GM21367 (cell line): ENCODE measurements at regions not wholly inside any gene's neighbourhood (a gene's known extent, or its start where the extent isn't known, plus 50 kb on each side); places are given as distances from the start of the nearest gene placed in this dataset.

Experiments
- ATAC-seq: cut with Tn5 transposase; IDR thresholded peaks from one replicate; pipeline ENCODE4 v1.9.1; 2021; ENCODE audit not compliant: unreplicated experiment

DNA sequence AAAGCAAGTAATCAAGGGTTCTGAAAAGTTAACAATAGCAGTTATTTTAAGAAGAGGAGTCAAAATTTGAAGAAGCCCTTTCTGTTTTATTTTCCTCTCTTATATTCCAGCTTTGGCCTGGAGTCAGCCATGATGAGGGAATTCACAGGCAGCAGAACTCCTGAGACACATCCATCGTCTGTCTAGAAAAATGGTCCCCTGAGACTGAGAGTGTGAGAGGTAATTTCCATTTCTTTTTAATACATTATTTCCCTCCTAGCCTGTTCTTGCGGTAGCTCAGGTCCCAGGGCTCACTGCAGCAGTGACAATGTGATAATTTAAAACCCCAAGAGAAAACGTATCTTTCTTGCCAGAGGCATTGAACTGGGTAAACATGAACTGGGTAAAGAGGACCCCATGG is 296.0 kb downstream of the SMOC2 start:
- no peak for ATAC-seq

GRCh38 chr6:168736039-168736438 is 295.1 kb downstream of the SMOC2 start:
- ATAC-seq = no peak

GRCh38 chr6:168735268-168735949 is 294.4 kb downstream of the SMOC2 start:
- no peak for ATAC-seq

DNA sequence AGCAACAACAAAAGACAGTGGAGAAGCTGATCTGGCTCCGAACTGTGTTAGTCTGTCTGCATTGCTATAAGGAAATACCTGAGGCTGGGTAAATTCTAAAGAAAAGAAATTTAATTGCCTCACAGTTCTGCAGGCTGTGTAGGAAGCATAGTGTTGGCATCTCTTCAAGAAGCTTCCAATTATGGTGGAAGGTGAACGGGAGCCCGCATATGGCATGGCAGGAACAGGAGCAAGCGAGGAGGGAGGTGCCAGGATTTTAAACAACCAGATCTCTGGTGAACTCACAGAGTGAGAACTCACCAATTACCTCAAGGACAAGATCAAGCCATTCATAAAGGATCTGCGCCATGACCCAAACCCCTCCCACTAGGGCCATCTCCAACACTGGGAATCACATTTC is 293.5 kb downstream of the SMOC2 start:
- no peak for ATAC-seq

DNA sequence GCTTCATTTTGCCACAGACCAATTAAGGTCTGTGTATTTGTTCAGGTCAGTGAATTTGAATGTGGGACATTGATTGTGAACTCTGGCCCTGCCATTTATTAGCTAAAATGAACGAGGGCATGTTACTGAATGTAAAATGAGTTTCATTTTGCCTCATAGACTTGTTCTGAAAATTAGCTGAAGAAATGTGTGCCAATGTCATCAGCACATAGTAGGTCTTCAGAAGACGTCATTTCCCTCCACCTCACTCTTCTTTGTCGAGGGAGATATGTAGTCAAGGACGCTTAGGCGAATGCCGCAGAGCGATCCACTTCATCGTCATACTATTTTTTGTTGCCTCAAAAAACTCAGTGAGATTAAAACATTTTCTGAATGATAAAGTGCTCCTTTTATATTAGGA is 291.7 kb downstream of the SMOC2 start:
- no peak for ATAC-seq

- no peak for ATAC-seq
These were observed 290.1 kb downstream of the SMOC2 start for GRCh38 chr6:168730931-168731716.

DNA sequence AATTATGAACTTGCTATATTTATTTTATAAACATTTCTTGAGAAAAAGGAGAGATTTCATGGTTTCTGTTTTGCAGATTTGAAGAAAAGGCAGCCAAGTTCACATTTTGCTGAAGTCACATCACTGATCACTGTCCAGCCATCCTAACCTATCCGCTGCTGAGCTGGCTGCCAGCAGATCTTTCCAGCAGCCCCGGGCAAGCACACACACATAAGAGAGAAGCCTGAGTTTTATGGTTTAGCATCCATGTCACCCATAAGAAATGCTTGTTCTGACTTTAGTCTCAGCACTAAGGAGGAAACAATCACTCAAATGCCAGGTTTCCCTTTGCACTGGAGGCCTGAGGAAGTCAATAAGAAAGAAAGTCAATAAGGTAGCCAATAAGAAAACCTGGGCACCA is 287.1 kb downstream of the SMOC2 start:
- no peak for ATAC-seq

DNA sequence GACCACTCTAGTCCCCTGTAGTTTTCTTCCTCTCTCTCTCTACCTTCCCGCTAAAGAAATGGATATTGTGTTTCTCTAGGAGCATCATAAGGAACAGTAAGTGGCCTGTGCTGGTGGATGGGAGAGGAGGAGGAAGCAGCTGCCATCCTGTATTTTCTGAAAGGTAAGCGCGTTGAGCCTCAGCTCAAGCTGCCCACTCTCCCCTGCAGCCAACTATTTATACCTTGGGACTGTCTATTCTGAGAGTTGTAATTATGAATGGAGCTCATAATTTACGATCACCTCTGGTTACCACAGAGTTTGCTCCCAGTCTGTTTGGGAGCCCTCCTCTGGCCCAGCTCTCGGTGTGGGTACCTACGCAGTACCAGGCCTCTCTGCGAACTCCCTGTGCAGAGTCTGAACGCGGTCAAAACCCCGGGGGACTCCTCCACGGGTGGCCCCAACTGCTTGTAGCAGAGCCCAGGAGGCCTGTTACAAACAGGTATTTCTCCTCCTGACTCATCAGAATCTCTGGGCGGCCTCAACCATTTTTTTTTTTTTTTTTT is 285.4 kb downstream of the SMOC2 start:
- no peak for ATAC-seq

DNA sequence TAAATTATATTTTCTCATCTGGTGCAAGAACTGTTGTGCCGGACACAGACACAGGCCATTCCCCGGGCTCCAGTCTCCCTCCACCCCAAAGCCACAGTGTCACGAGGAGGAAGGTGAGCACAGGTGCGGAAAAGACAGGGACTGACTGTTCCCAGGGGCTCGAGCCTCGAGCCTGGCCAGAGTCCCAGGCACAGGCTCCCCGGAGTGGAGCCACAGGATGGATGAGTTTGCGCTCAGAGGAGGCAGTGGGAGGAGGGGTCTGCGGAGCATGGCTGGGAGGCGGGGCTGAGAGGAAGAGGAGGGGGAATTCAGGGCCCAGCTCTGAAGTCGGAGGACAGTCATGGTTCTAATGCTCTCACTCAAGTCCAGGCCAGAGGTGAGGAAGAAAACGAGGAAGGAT is 284.8 kb downstream of the SMOC2 start:
- no peak for ATAC-seq

GRCh38 chr6:168724669-168725570 is 283.9 kb downstream of the SMOC2 start:
- ATAC-seq = no peak

- ATAC-seq = no peak
These were observed 283.0 kb downstream of the SMOC2 start for GRCh38 chr6:168724033-168724432.

- no peak for ATAC-seq
These were observed 281.4 kb downstream of the SMOC2 start for GRCh38 chr6:168722397-168722796.

- no peak for ATAC-seq
These were observed 280.6 kb downstream of the SMOC2 start for GRCh38 chr6:168721571-168721970.

GRCh38 chr6:168719901-168720300 is 278.9 kb downstream of the SMOC2 start:
- ATAC-seq = no peak

- no peak for ATAC-seq
These were observed 278.0 kb downstream of the SMOC2 start for GRCh38 chr6:168718821-168719475.
